Vagina (tissue), 2 donors: ENCODE measurements at regions not wholly inside any gene's neighbourhood (a gene's known extent, or its start where the extent isn't known, plus 50 kb on each side); places are given as distances from the start of the nearest gene placed in this dataset.

Experiments
- DNase-seq, 2 donors: peaks; one replicate each; pipeline ENCODE4 v3.0.0-alpha.2; 2017; ENCODE audit errors: extremely low spot score in 2 of 2
- H3K27ac ChIP-seq: fragments of 200-600 bp; sonication (generic); one replicate; pipeline ENCODE4 v1.5.1; 2019
- H3K27me3 ChIP-seq: fragments of 200-600 bp; sonication (generic); one replicate; pipeline ENCODE4 v1.5.1; 2019
- H3K36me3 ChIP-seq, 2 donors: fragments of 200-600 bp; sonication (generic); one replicate each; pipeline ENCODE4 v1.5.1; 2017 to 2019
- H3K4me1 ChIP-seq: fragments of 200-600 bp; sonication (generic); one replicate; pipeline ENCODE4 v1.5.1; 2019
- H3K4me3 ChIP-seq, 2 donors: fragments of 200-600 bp; sonication (generic); 1 replicate in 1 of 2; 2 replicates in 1 of 2; pipeline ENCODE4 v1.5.1; 2016 to 2019
- H3K9me3 ChIP-seq: fragments of 200-600 bp; sonication (generic); one replicate; pipeline ENCODE4 v1.5.1; 2019
- POLR2A ChIP-seq, 2 donors: fragments of 450-650 bp; IDR thresholded peaks; one replicate each; pipeline ENCODE4 v1.6.1; 2017; ENCODE audit warnings: antibody characterized with exemption in 2 of 2, mild to moderate bottlenecking in 2 of 2, moderate library complexity in 2 of 2
- POLR2AphosphoS5 ChIP-seq, 2 donors: sonication (generic); formaldehyde crosslinking; IDR thresholded peaks; one replicate each; pipeline ENCODE4 v1.9.0; 2017; ENCODE audit warnings: antibody characterized with exemption in 2 of 2, mild to moderate bottlenecking in 2 of 2, low read depth in 1 of 2; ENCODE audit not compliant: insufficient read depth in 1 of 2
- intact Hi-C: fragments of 100-400 bp; cut with DNase I; formaldehyde crosslinking; loops from one replicate; pipeline ENCODE4 v1.15.1; 2023
- TF ChIP-seq, protein P1 (sequence below), 3 experiments: fragments of 450-650 bp in 2 of 3; fragments of 200-600 bp in 1 of 3; sonication (generic) in 1 of 3; IDR thresholded peaks; one replicate each; pipeline ENCODE4 v1.5.1; 2017 to 2019; ENCODE audit warnings: antibody characterized with exemption in 3 of 3, mild to moderate bottlenecking in 2 of 3, moderate library complexity in 2 of 3

GRCh38 chr13:37482331-37482730 is 116.2 kb downstream of the POSTN start:
- peaks cover 7% of the 10 kb centered on the region for H3K4me1 ChIP-seq
- no peak overlapping the region for H3K27ac ChIP-seq

DNA sequence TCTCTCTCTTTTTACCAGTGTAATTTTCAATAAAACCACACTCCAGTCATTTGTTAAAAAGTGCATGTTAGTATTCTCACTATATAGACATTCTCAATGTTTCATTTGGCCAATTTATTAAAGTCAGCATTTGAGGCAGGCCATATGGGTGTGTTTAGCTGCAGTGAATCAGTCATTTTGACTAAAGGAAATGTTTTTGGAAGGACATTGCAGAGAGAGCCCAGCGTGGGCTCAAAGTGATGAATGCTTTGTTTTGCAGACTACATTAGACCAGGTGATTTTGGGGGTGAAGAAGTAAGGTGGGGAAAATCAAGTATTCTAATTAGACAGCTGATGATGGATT is 116.7 kb downstream of the POSTN start:
- no peak overlapping the region for H3K27ac ChIP-seq
- TF ChIP-seq POLR2A (IDR thresholded peaks at IDR 0.05): no peak
- TF ChIP-seq, protein P1, sequence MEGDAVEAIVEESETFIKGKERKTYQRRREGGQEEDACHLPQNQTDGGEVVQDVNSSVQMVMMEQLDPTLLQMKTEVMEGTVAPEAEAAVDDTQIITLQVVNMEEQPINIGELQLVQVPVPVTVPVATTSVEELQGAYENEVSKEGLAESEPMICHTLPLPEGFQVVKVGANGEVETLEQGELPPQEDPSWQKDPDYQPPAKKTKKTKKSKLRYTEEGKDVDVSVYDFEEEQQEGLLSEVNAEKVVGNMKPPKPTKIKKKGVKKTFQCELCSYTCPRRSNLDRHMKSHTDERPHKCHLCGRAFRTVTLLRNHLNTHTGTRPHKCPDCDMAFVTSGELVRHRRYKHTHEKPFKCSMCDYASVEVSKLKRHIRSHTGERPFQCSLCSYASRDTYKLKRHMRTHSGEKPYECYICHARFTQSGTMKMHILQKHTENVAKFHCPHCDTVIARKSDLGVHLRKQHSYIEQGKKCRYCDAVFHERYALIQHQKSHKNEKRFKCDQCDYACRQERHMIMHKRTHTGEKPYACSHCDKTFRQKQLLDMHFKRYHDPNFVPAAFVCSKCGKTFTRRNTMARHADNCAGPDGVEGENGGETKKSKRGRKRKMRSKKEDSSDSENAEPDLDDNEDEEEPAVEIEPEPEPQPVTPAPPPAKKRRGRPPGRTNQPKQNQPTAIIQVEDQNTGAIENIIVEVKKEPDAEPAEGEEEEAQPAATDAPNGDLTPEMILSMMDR (IDR thresholded peaks at IDR 0.05): no peak
- TF ChIP-seq POLR2AphosphoS5 (IDR thresholded peaks at IDR 0.05; ENCODE audit: insufficient read depth in 1 of 2, low read depth in 1 of 2): no peak
- H3K9me3 ChIP-seq: no peaks in the 10 kb centered on the region
- H3K4me3 ChIP-seq: no peak overlapping the region
- H3K36me3 ChIP-seq: no peaks in the 10 kb centered on the region
- DNase-seq: no peak
- intact Hi-C loops: no loop called here
- peaks cover 7% of the 10 kb centered on the region for H3K4me1 ChIP-seq
- no peaks in the 10 kb centered on the region for H3K27me3 ChIP-seq

More at GRCh38 chr13:37482331-37482730, 116.2 kb downstream of the POSTN start:
- Histone ChIP-seq H3K36me3 (no peaks in the 10 kb centered on the region), H3K9me3 (no peaks in the 10 kb centered on the region), H3K27me3 (no peaks in the 10 kb centered on the region), H3K4me3 (no peak overlapping the region)
- no peak for TF ChIP-seq POLR2A (IDR thresholded peaks at IDR 0.05)
- TF ChIP-seq, protein P1 (IDR thresholded peaks at IDR 0.05): no peak
- no peak for TF ChIP-seq POLR2AphosphoS5 (IDR thresholded peaks at IDR 0.05; ENCODE audit: insufficient read depth in 1 of 2, low read depth in 1 of 2)
- DNase-seq: no peak
- intact Hi-C loops: no loop called here

GRCh38 chr13:37481011-37481884 is 117.3 kb downstream of the POSTN start:
- TF ChIP-seq POLR2AphosphoS5 (IDR thresholded peaks at IDR 0.05; ENCODE audit: insufficient read depth in 1 of 2, low read depth in 1 of 2) (no peak), POLR2A (IDR thresholded peaks at IDR 0.05) (no peak)
- TF ChIP-seq, protein P1 (IDR thresholded peaks at IDR 0.05): no peak
- no peak overlapping the region for H3K27ac ChIP-seq

GRCh38 chr13:37479916-37480315 is 118.7 kb downstream of the POSTN start:
- no peaks in the 10 kb centered on the region for H3K4me1 ChIP-seq
- no peak overlapping the region for H3K27ac ChIP-seq
- H3K4me3 ChIP-seq: no peak overlapping the region
- H3K36me3 ChIP-seq: no peaks in the 10 kb centered on the region
- intact Hi-C loops: no loop called here
- H3K27me3 ChIP-seq: no peaks in the 10 kb centered on the region
- no peak for DNase-seq
- H3K9me3 ChIP-seq: no peaks in the 10 kb centered on the region
- TF ChIP-seq POLR2AphosphoS5 (IDR thresholded peaks at IDR 0.05; ENCODE audit: insufficient read depth in 1 of 2, low read depth in 1 of 2) (no peak), POLR2A (IDR thresholded peaks at IDR 0.05) (no peak)
- TF ChIP-seq, protein P1 (IDR thresholded peaks at IDR 0.05): no peak

More at GRCh38 chr13:37481011-37481884, 117.3 kb downstream of the POSTN start:
- H3K4me3 ChIP-seq: no peak overlapping the region
- no peaks in the 10 kb centered on the region for H3K9me3 ChIP-seq
- intact Hi-C loops: no loop called here
- peaks cover 7% of the 10 kb centered on the region for H3K4me1 ChIP-seq
- no peak for DNase-seq
- no peaks in the 10 kb centered on the region for H3K36me3 ChIP-seq
- no peaks in the 10 kb centered on the region for H3K27me3 ChIP-seq

GRCh38 chr13:37476874-37477273 is 121.7 kb downstream of the POSTN start:
- TF ChIP-seq POLR2A (IDR thresholded peaks at IDR 0.05) (no peak), POLR2AphosphoS5 (IDR thresholded peaks at IDR 0.05; ENCODE audit: insufficient read depth in 1 of 2, low read depth in 1 of 2) (no peak)
- TF ChIP-seq, protein P1 (IDR thresholded peaks at IDR 0.05): no peak
- Histone ChIP-seq H3K4me1 (no peaks in the 10 kb centered on the region), H3K36me3 (no peaks in the 10 kb centered on the region), H3K27ac (no peak overlapping the region), H3K27me3 (no peaks in the 10 kb centered on the region), H3K9me3 (no peaks in the 10 kb centered on the region), H3K4me3 (no peak overlapping the region)
- DNase-seq: no peak
- intact Hi-C loops: no loop called here
